ENCODE measurements at regions not wholly inside any gene's neighbourhood (a gene's known extent, or its start where the extent isn't known, plus 50 kb on each side); places are given as distances from the start of the nearest gene placed in this dataset.

GRCh38 chr18:43819397-43819796, 542.1 kb upstream of the SYT4 start:
- H3K27ac ChIP-seq (ENCODE audit: low read depth in 1 of 2, low read length in 1 of 2), result no peak overlapping the region
- H3K36me3 ChIP-seq (ENCODE audit: control insufficient read depth in 4 of 4, insufficient read depth in 4 of 4, low read length in 4 of 4), result no peaks in the 10 kb centered on the region
- 73 to 86% methylated on average over 1 of the region's 1 CpG for WGBS, 2 donors
- no peak overlapping the region for H3K4me3 ChIP-seq
- DNase-seq, result no peak
- no peaks in the 10 kb centered on the region for H3K9me3 ChIP-seq (ENCODE audit: control insufficient read depth in 4 of 4, insufficient read depth in 3 of 4, low read length in 3 of 4)
- H3K9ac ChIP-seq (ENCODE audit: insufficient read depth in 1 of 2, low read length in 2 of 2), result no peak overlapping the region
- H3K27me3 ChIP-seq (ENCODE audit: control insufficient read depth in 3 of 3, insufficient read depth in 3 of 3, low read length in 2 of 3), result no peaks in the 10 kb centered on the region
- ATAC-seq (ENCODE audit: insufficient read depth, low FRiP score), result no peak
- no peaks in the 10 kb centered on the region for H3K4me1 ChIP-seq (ENCODE audit: control insufficient read depth in 5 of 5, insufficient read depth in 5 of 5, low read length in 5 of 5)
- no peak for TF ChIP-seq CTCF (IDR thresholded peaks at IDR 0.05; ENCODE audit: control extremely low read depth, extremely low read depth)

- H3K27me3 ChIP-seq (ENCODE audit: control insufficient read depth in 3 of 3, insufficient read depth in 3 of 3, low read length in 2 of 3), result no peaks in the 10 kb centered on the region
- H3K36me3 ChIP-seq (ENCODE audit: control insufficient read depth in 4 of 4, insufficient read depth in 4 of 4, low read length in 4 of 4), result no peaks in the 10 kb centered on the region
- TF ChIP-seq CTCF (IDR thresholded peaks at IDR 0.05; ENCODE audit: control extremely low read depth, extremely low read depth), result no peak
- no peak overlapping the region for H3K9ac ChIP-seq (ENCODE audit: insufficient read depth in 1 of 2, low read length in 2 of 2)
- H3K4me1 ChIP-seq (ENCODE audit: control insufficient read depth in 5 of 5, insufficient read depth in 5 of 5, low read length in 5 of 5), result no peaks in the 10 kb centered on the region
- no peak overlapping the region for H3K4me3 ChIP-seq
- H3K27ac ChIP-seq (ENCODE audit: low read depth in 1 of 2, low read length in 1 of 2), result no peak overlapping the region
- WGBS, 2 donors, result 50 to 77% methylated on average over 1 of the region's 1 CpG
- ATAC-seq (ENCODE audit: insufficient read depth, low FRiP score) (no peak), DNase-seq (no peak)
- no peaks in the 10 kb centered on the region for H3K9me3 ChIP-seq (ENCODE audit: control insufficient read depth in 4 of 4, insufficient read depth in 3 of 4, low read length in 3 of 4)
Measured at GRCh38 chr18:43819873-43820272, 542.6 kb upstream of the SYT4 start.

GRCh38 chr18:43825768-43826167, 548.5 kb upstream of the SYT4 start:
- DNase-seq, result no peak
- no peak for ATAC-seq (ENCODE audit: insufficient read depth, low FRiP score)
- Histone ChIP-seq H3K36me3 (ENCODE audit: control insufficient read depth in 4 of 4, insufficient read depth in 4 of 4, low read length in 4 of 4) (no peaks in the 10 kb centered on the region), H3K27ac (ENCODE audit: low read depth in 1 of 2, low read length in 1 of 2) (no peak overlapping the region), H3K4me1 (ENCODE audit: control insufficient read depth in 5 of 5, insufficient read depth in 5 of 5, low read length in 5 of 5) (peaks cover 0 to 5% (median 0%) of the 10 kb centered on the region in 5 donors), H3K4me3 (no peak overlapping the region), H3K27me3 (ENCODE audit: control insufficient read depth in 3 of 3, insufficient read depth in 3 of 3, low read length in 2 of 3) (no peaks in the 10 kb centered on the region), H3K9ac (ENCODE audit: insufficient read depth in 1 of 2, low read length in 2 of 2) (no peak overlapping the region), H3K9me3 (ENCODE audit: control insufficient read depth in 4 of 4, insufficient read depth in 3 of 4, low read length in 3 of 4) (no peaks in the 10 kb centered on the region)
- WGBS, 2 donors, result 86 to 91% methylated on average over 2 of the region's 2 CpGs
- TF ChIP-seq CTCF (IDR thresholded peaks at IDR 0.05; ENCODE audit: control extremely low read depth, extremely low read depth), result no peak

GRCh38 chr18:43826215-43826614, 548.9 kb upstream of the SYT4 start:
- no peak for TF ChIP-seq CTCF (IDR thresholded peaks at IDR 0.05; ENCODE audit: control extremely low read depth, extremely low read depth)
- Histone ChIP-seq H3K27me3 (ENCODE audit: control insufficient read depth in 3 of 3, insufficient read depth in 3 of 3, low read length in 2 of 3) (no peaks in the 10 kb centered on the region), H3K36me3 (ENCODE audit: control insufficient read depth in 4 of 4, insufficient read depth in 4 of 4, low read length in 4 of 4) (no peaks in the 10 kb centered on the region), H3K9me3 (ENCODE audit: control insufficient read depth in 4 of 4, insufficient read depth in 3 of 4, low read length in 3 of 4) (no peaks in the 10 kb centered on the region), H3K27ac (ENCODE audit: low read depth in 1 of 2, low read length in 1 of 2) (no peak overlapping the region), H3K4me3 (no peak overlapping the region), H3K4me1 (ENCODE audit: control insufficient read depth in 5 of 5, insufficient read depth in 5 of 5, low read length in 5 of 5) (peaks cover 0 to 5% (median 0%) of the 10 kb centered on the region in 5 donors), H3K9ac (ENCODE audit: insufficient read depth in 1 of 2, low read length in 2 of 2) (no peak overlapping the region)
- DNase-seq (no peak), ATAC-seq (ENCODE audit: insufficient read depth, low FRiP score) (no peak)
- WGBS, 2 donors, result 86% methylated on average over 1 of the region's 1 CpG

All from lung (tissue), 11 donors.